IMR-90 (cell line): ENCODE measurements at regions not wholly inside any gene's neighbourhood (a gene's known extent, or its start where the extent isn't known, plus 50 kb on each side); places are given as distances from the start of the nearest gene placed in this dataset.

ENCODE experiments used
- POLR2A ChIP-seq: IDR thresholded peaks from 2 replicates; pipeline ENCODE4 v1.6.1; 2012; ENCODE audit warnings: mild to moderate bottlenecking, low read depth, low read length
- RAD21 ChIP-seq: IDR thresholded peaks from 2 replicates; pipeline ENCODE4 v1.6.1; 2012; ENCODE audit warnings: low read length, improper control_type of control experiment
- USF2 ChIP-seq: fragments of 150-350 bp; IDR thresholded peaks from 2 replicates; pipeline ENCODE4 v1.6.1; 2017; ENCODE audit warnings: mild to moderate bottlenecking, antibody characterized with exemption, low read length, low read depth

GRCh38 chr9:7354704-7355103, 444.9 kb downstream of the DMAC1 start:
- TF ChIP-seq POLR2A (no peak), RAD21 (no peak), USF2 (no peak)
